Natural killer cell treated with Interleukin-12 subunit alpha and Interleukin-12 subunit beta and Interleukin-15 and Interleukin-18, amount 100 ng/mL, for 72 hours (primary cell): ENCODE measurements at regions not wholly inside any gene's neighbourhood (a gene's known extent, or its start where the extent isn't known, plus 50 kb on each side); places are given as distances from the start of the nearest gene placed in this dataset.
"Not testable (repeated sequence)": the region's sequence is repeated elsewhere in the genome, so short reads cannot be mapped to it uniquely, and the experiment has no call there.

Experiments
- ATAC-seq, 2 donors: fragments of 150-1000 bp; cut with Tn5 transposase in 1 of 2; sonication (Bioruptor Pico), chemical (Tn5 transposase) in 1 of 2; 2 replicates each; pipeline ENCODE4 v1.10.0; 2021
- DNase-seq: peaks from one replicate; pipeline ENCODE4 v3.0.0; 2022; ENCODE audit warnings: low spot score
- H3K27ac Mint-ChIP-seq, 2 donors: 1 replicate in 1 of 2; 2 replicates in 1 of 2; pipeline ENCODE4 v1.8.0; 2022; ENCODE audit warnings: mixed read lengths in 2 of 2, mild to moderate bottlenecking in 1 of 2, moderate library complexity in 1 of 2
- H3K27me3 Mint-ChIP-seq, 2 donors: 1 replicate in 1 of 2; 2 replicates in 1 of 2; pipeline ENCODE4 v1.8.0; 2022; ENCODE audit warnings: mixed read lengths in 2 of 2
- H3K36me3 Mint-ChIP-seq: one replicate; pipeline ENCODE4 v1.8.0; 2022; ENCODE audit warnings: mixed read lengths
- H3K4me1 Mint-ChIP-seq, 2 donors: 1 replicate in 1 of 2; 2 replicates in 1 of 2; pipeline ENCODE4 v1.8.0; 2022; ENCODE audit warnings: low read depth in 2 of 2, mixed read lengths in 2 of 2, mild to moderate bottlenecking in 1 of 2
- H3K4me3 Mint-ChIP-seq: one replicate; pipeline ENCODE4 v1.8.0; 2022; ENCODE audit warnings: mixed read lengths
- H3K9me3 Mint-ChIP-seq: 2 replicates; pipeline ENCODE4 v1.8.0; 2022; ENCODE audit warnings: mixed read lengths

GRCh38 chr4:104549736-104550135, 55.0 kb upstream of the CXXC4 start:
- Mint-ChIP-seq H3K27me3 (no peaks in the 10 kb centered on the region), H3K27ac (no peak overlapping the region), H3K9me3 (peaks cover 5% of the 10 kb centered on the region), H3K4me3 (no peak overlapping the region), H3K36me3 (no peaks in the 10 kb centered on the region), H3K4me1 (no peaks in the 10 kb centered on the region)
- ATAC-seq, result no peak
- DNase-seq, result no peak

- H3K4me1 Mint-ChIP-seq, result no peaks in the 10 kb centered on the region
- no peak overlapping the region for H3K27ac Mint-ChIP-seq
- ATAC-seq, result no peak
Measured at GRCh38 chr4:104559502-104559901, 64.8 kb upstream of the CXXC4 start.

GRCh38 chr4:104571341-104571740, 76.6 kb upstream of the CXXC4 start:
- no peak overlapping the region for H3K4me3 Mint-ChIP-seq
- no peak for ATAC-seq
- no peak overlapping the region for H3K27ac Mint-ChIP-seq

More at GRCh38 chr4:104559502-104559901, 64.8 kb upstream of the CXXC4 start:
- Mint-ChIP-seq H3K27me3 (no peaks in the 10 kb centered on the region), H3K4me3 (no peak overlapping the region), H3K36me3 (no peaks in the 10 kb centered on the region), H3K9me3 (peaks cover 7% of the 10 kb centered on the region)
- DNase-seq, result no peak

GRCh38 chr4:104574371-104574770, 79.7 kb upstream of the CXXC4 start:
- H3K36me3 Mint-ChIP-seq, result no peaks in the 10 kb centered on the region
- peaks cover 0 to 5% of the 10 kb centered on the region in 2 donors for H3K27me3 Mint-ChIP-seq
- peaks cover 13% of the 10 kb centered on the region for H3K9me3 Mint-ChIP-seq
- ATAC-seq (no peak), DNase-seq (no peak)
- H3K27ac Mint-ChIP-seq, result no peak overlapping the region
- no peaks in the 10 kb centered on the region for H3K4me1 Mint-ChIP-seq
- H3K4me3 Mint-ChIP-seq, result no peak overlapping the region

More at GRCh38 chr4:104571341-104571740, 76.6 kb upstream of the CXXC4 start:
- Mint-ChIP-seq H3K36me3 (no peaks in the 10 kb centered on the region), H3K4me1 (no peaks in the 10 kb centered on the region), H3K9me3 (peaks cover 15% of the 10 kb centered on the region), H3K27me3 (peaks cover 0 to 5% of the 10 kb centered on the region in 2 donors)
- no peak for DNase-seq

GRCh38 chr4:104575278-104575677, 80.6 kb upstream of the CXXC4 start:
- ATAC-seq, result no peak
- no peaks in the 10 kb centered on the region for H3K27me3 Mint-ChIP-seq
- no peak overlapping the region for H3K4me3 Mint-ChIP-seq

GRCh38 chr4:104577405-104577804, 82.7 kb upstream of the CXXC4 start:
- Mint-ChIP-seq H3K4me3 (no peak overlapping the region), H3K4me1 (no peaks in the 10 kb centered on the region), H3K27me3 (no peaks in the 10 kb centered on the region), H3K27ac (no peak overlapping the region), H3K9me3 (peaks cover 6% of the 10 kb centered on the region), H3K36me3 (no peaks in the 10 kb centered on the region)
- DNase-seq (no peak), ATAC-seq (no peak)

More at GRCh38 chr4:104575278-104575677, 80.6 kb upstream of the CXXC4 start:
- Mint-ChIP-seq H3K9me3 (peaks cover 10% of the 10 kb centered on the region), H3K36me3 (no peaks in the 10 kb centered on the region), H3K4me1 (no peaks in the 10 kb centered on the region), H3K27ac (no peak overlapping the region)
- no peak for DNase-seq

- H3K27me3 Mint-ChIP-seq, H3K27ac Mint-ChIP-seq, ATAC-seq, DNase-seq, H3K9me3 Mint-ChIP-seq, H3K4me3 Mint-ChIP-seq, H3K4me1 Mint-ChIP-seq, H3K36me3 Mint-ChIP-seq: not testable (repeated sequence)
Measured at GRCh38 chr4:104581476-104581875, 86.8 kb upstream of the CXXC4 start.

- DNase-seq, H3K4me3 Mint-ChIP-seq, H3K9me3 Mint-ChIP-seq, H3K4me1 Mint-ChIP-seq, H3K36me3 Mint-ChIP-seq, ATAC-seq, H3K27me3 Mint-ChIP-seq, H3K27ac Mint-ChIP-seq: not testable (repeated sequence)
Measured at GRCh38 chr4:104582056-104582455, 87.4 kb upstream of the CXXC4 start.

GRCh38 chr4:104589264-104589868, 94.7 kb upstream of the CXXC4 start:
- no peak overlapping the region for H3K4me3 Mint-ChIP-seq
- H3K9me3 Mint-ChIP-seq, result no peaks in the 10 kb centered on the region
- H3K36me3 Mint-ChIP-seq, result no peaks in the 10 kb centered on the region
- no peak overlapping the region for H3K27ac Mint-ChIP-seq
- DNase-seq (no peak), ATAC-seq (no peak)
- peaks cover 0 to 13% of the 10 kb centered on the region in 2 donors for H3K4me1 Mint-ChIP-seq
- H3K27me3 Mint-ChIP-seq, result no peaks in the 10 kb centered on the region

GRCh38 chr4:104591510-104591911, 96.8 kb upstream of the CXXC4 start:
- H3K4me1 Mint-ChIP-seq, result peaks cover 0 to 13% of the 10 kb centered on the region in 2 donors
- ATAC-seq (no peak), DNase-seq (no peak)
- H3K27ac Mint-ChIP-seq, result no peak overlapping the region
- no peaks in the 10 kb centered on the region for H3K36me3 Mint-ChIP-seq
- no peaks in the 10 kb centered on the region for H3K27me3 Mint-ChIP-seq
- H3K9me3 Mint-ChIP-seq, result no peaks in the 10 kb centered on the region
- H3K4me3 Mint-ChIP-seq, result no peak overlapping the region

GRCh38 chr4:104592183-104592582, 97.5 kb upstream of the CXXC4 start:
- no peaks in the 10 kb centered on the region for H3K27me3 Mint-ChIP-seq
- DNase-seq, result no peak
- H3K36me3 Mint-ChIP-seq, result no peaks in the 10 kb centered on the region
- ATAC-seq, result no peak
- peaks cover 0 to 13% of the 10 kb centered on the region in 2 donors for H3K4me1 Mint-ChIP-seq
- no peak overlapping the region for H3K4me3 Mint-ChIP-seq
- no peaks in the 10 kb centered on the region for H3K9me3 Mint-ChIP-seq
- H3K27ac Mint-ChIP-seq, result no peak overlapping the region

GRCh38 chr4:104593019-104593418, 98.3 kb upstream of the CXXC4 start:
- peak overlapping the region; percentile 49 for H3K4me3 Mint-ChIP-seq
- H3K27me3 Mint-ChIP-seq, result no peaks in the 10 kb centered on the region
- ATAC-seq (no peak), DNase-seq (no peak)
- H3K4me1 Mint-ChIP-seq, result peaks cover 0 to 13% of the 10 kb centered on the region in 2 donors
- no peaks in the 10 kb centered on the region for H3K9me3 Mint-ChIP-seq
- no peaks in the 10 kb centered on the region for H3K36me3 Mint-ChIP-seq
- H3K27ac Mint-ChIP-seq, result no peak overlapping the region

- Mint-ChIP-seq H3K36me3 (no peaks in the 10 kb centered on the region), H3K27me3 (no peaks in the 10 kb centered on the region), H3K4me3 (no peak overlapping the region), H3K27ac (no peak overlapping the region), H3K4me1 (peaks cover 0 to 13% of the 10 kb centered on the region in 2 donors), H3K9me3 (no peaks in the 10 kb centered on the region)
- no peak for ATAC-seq
- no peak for DNase-seq
Measured at GRCh38 chr4:104596189-104596588, 101.5 kb upstream of the CXXC4 start.

- Mint-ChIP-seq H3K27me3 (no peaks in the 10 kb centered on the region), H3K4me3 (no peak overlapping the region), H3K4me1 (no peaks in the 10 kb centered on the region), H3K36me3 (peaks cover 4% of the 10 kb centered on the region), H3K27ac (no peak overlapping the region), H3K9me3 (peaks cover 6% of the 10 kb centered on the region)
- no peak for ATAC-seq
- DNase-seq, result no peak
Measured at GRCh38 chr4:104615496-104615895, 120.8 kb upstream of the CXXC4 start.

- H3K9me3 Mint-ChIP-seq, result peaks cover 6% of the 10 kb centered on the region
- ATAC-seq (no peak), DNase-seq (no peak)
- H3K4me1 Mint-ChIP-seq, result no peaks in the 10 kb centered on the region
- H3K4me3 Mint-ChIP-seq, result no peak overlapping the region
- H3K36me3 Mint-ChIP-seq, result peaks cover 4% of the 10 kb centered on the region
- H3K27me3 Mint-ChIP-seq, result no peaks in the 10 kb centered on the region
- H3K27ac Mint-ChIP-seq, result no peak overlapping the region
Measured at GRCh38 chr4:104615926-104616325, 121.2 kb upstream of the CXXC4 start.
